PC-3 (cell line): ENCODE measurements at regions not wholly inside any gene's neighbourhood (a gene's known extent, or its start where the extent isn't known, plus 50 kb on each side); places are given as distances from the start of the nearest gene placed in this dataset.
A peak's percentile ranks its signal among the peaks of the same experiment; 100 is the strongest.

Source experiments
- ATAC-seq: fragments of 200-7000 bp; cut with Tn5 transposase; 2 replicates; pipeline ENCODE4 v1.9.1; 2020; ENCODE audit warnings: mild to moderate bottlenecking, moderate library complexity
- BruUV-seq: library from RNA; stranded (reverse); fragments of 400-500 nt; replicated peaks from 2 replicates; lab custom pipeline; 2021; lab: Mats Ljungman, UMichigan
- CTCF ChIA-PET: fragments of 300-600 bp; sonication (Branson Sonifier 250); formaldehyde crosslinking; loops from one replicate; lab custom pipeline; 2022; ENCODE audit warnings: antibody characterized with exemption; lab: Charles Lee
- POLR2A ChIA-PET: fragments of 300-600 bp; sonication (Branson Sonifier 250); formaldehyde crosslinking; loops from one replicate; lab custom pipeline; 2022; ENCODE audit warnings: antibody characterized with exemption; ENCODE audit not compliant: unreplicated experiment; lab: Charles Lee
- DNase-seq: peaks from one replicate; pipeline ENCODE4 v3.0.0-alpha.2; 2015
- H2AFZ ChIP-seq: fragments of 300-600 bp; sonication (generic); 2 replicates; pipeline ENCODE4 v1.6.0; 2016; ENCODE audit warnings: antibody characterized with exemption, low read length
- H3F3A ChIP-seq: fragments of 300-600 bp; sonication (generic); one replicate; pipeline ENCODE4 v1.6.0; 2017; ENCODE audit warnings: antibody characterized with exemption, low read length, control low read depth, mild to moderate bottlenecking; ENCODE audit not compliant: unreplicated experiment
- H3K27ac ChIP-seq: fragments of 300-600 bp; sonication (generic); 2 replicates; pipeline ENCODE4 v1.5.1; 2016; ENCODE audit warnings: mild to moderate bottlenecking, low read length
- H3K27me3 ChIP-seq: fragments of 300-600 bp; sonication (generic); 2 replicates; pipeline ENCODE4 v1.6.1; 2016; ENCODE audit warnings: low read length, mixed read lengths
- H3K36me3 ChIP-seq: fragments of 300-600 bp; sonication (generic); 2 replicates; pipeline ENCODE4 v1.6.1; 2016; ENCODE audit warnings: low read depth, mixed run types, low read length, mixed read lengths
- H3K4me1 ChIP-seq: fragments of 300-600 bp; sonication (generic); 2 replicates; pipeline ENCODE4 v1.5.1; 2016; ENCODE audit warnings: low read length; ENCODE audit not compliant: insufficient read depth
- H3K4me2 ChIP-seq: fragments of 300-600 bp; sonication (generic); 2 replicates; pipeline ENCODE4 v1.6.0; 2016; ENCODE audit warnings: low read length
- H3K4me3 ChIP-seq: fragments of 300-600 bp; sonication (generic); 2 replicates; pipeline ENCODE4 v1.5.1; 2016; ENCODE audit warnings: mild to moderate bottlenecking, low read length, mixed read lengths
- H3K79me2 ChIP-seq: fragments of 300-600 bp; sonication (generic); 2 replicates; pipeline ENCODE4 v1.6.1; 2017; ENCODE audit warnings: low read length, mixed read lengths
- H3K9ac ChIP-seq: fragments of 300-600 bp; sonication (generic); 2 replicates; pipeline ENCODE4 v1.6.0; 2016; ENCODE audit warnings: mild to moderate bottlenecking, low read length
- H3K9me2 ChIP-seq: fragments of 300-600 bp; sonication (generic); replicated peaks from 2 replicates; pipeline ENCODE4 v1.6.1; 2016; ENCODE audit warnings: mixed run types, low read length, mixed read lengths
- H3K9me3 ChIP-seq: fragments of 300-600 bp; sonication (generic); 2 replicates; pipeline ENCODE4 v1.6.1; 2016; ENCODE audit warnings: low read length, mixed read lengths
- H4K20me1 ChIP-seq: fragments of 300-600 bp; sonication (generic); 2 replicates; pipeline ENCODE4 v1.6.1; 2016; ENCODE audit warnings: low read length, mixed read lengths
- EZH2 ChIP-seq: fragments of 300-600 bp; sonication (generic); IDR thresholded peaks from one replicate; pipeline ENCODE4 v1.6.1; 2017; ENCODE audit warnings: antibody characterized with exemption, mild to moderate bottlenecking, low read length; ENCODE audit not compliant: unreplicated experiment
- EZH2phosphoT487 ChIP-seq: fragments of 300-600 bp; sonication (generic); IDR thresholded peaks from 2 replicates; pipeline ENCODE4 v1.6.1; 2018; ENCODE audit warnings: mild to moderate bottlenecking, antibody characterized with exemption, low read length, borderline replicate concordance
- intact Hi-C: fragments of 100-400 bp; cut with micrococcal nuclease; formaldehyde crosslinking; loops from 2 replicates; pipeline ENCODE4 v1.9.0; 2023
- TF ChIP-seq, protein P1 (sequence below): fragments of 300-600 bp; sonication (generic); conservative IDR thresholded peaks from 2 replicates; pipeline ENCODE4 v1.5.1; 2017; ENCODE audit warnings: antibody characterized with exemption, low read depth, mild to moderate bottlenecking, low read length

DNA sequence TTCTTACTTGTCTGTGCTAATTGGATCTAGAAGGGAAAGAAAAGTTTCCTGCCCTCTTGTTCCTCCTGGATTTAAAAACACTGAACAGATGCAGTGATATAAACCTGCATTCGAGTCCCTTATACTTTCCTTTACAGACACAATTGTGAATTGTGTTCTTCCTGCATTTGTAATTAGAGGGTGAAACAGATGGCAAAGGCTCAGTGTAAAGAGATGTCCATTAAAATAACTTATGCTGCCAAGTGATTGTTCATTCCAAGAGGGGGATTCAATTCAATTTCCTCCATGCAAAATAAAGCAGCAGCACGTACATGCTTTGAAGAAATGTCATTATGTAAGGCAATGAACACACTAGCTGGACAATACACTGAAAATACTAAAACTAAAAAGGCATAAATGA lies 248.3 kb upstream of the LRIG3 start:
- ATAC-seq (no peak), DNase-seq (no peak)
- ChIA-PET CTCF (no interaction called here), POLR2A (no interaction called here)
- H2AFZ ChIP-seq: no peak overlapping the region
- H3K36me3 ChIP-seq: no peaks in the 10 kb centered on the region
- H3K27ac ChIP-seq: no peak overlapping the region
- no peaks in the 10 kb centered on the region for H3K79me2 ChIP-seq
- no peak overlapping the region for H3K9ac ChIP-seq
- no peaks in the 10 kb centered on the region for H4K20me1 ChIP-seq
- no peaks in the 10 kb centered on the region for H3K9me2 ChIP-seq
- H3K4me3 ChIP-seq: no peak overlapping the region
- intact Hi-C loops: no loop called here
- H3K4me1 ChIP-seq: peaks cover 18% of the 10 kb centered on the region
- TF ChIP-seq, protein P1, sequence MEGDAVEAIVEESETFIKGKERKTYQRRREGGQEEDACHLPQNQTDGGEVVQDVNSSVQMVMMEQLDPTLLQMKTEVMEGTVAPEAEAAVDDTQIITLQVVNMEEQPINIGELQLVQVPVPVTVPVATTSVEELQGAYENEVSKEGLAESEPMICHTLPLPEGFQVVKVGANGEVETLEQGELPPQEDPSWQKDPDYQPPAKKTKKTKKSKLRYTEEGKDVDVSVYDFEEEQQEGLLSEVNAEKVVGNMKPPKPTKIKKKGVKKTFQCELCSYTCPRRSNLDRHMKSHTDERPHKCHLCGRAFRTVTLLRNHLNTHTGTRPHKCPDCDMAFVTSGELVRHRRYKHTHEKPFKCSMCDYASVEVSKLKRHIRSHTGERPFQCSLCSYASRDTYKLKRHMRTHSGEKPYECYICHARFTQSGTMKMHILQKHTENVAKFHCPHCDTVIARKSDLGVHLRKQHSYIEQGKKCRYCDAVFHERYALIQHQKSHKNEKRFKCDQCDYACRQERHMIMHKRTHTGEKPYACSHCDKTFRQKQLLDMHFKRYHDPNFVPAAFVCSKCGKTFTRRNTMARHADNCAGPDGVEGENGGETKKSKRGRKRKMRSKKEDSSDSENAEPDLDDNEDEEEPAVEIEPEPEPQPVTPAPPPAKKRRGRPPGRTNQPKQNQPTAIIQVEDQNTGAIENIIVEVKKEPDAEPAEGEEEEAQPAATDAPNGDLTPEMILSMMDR: no peak
- TF ChIP-seq EZH2phosphoT487 (no peak), EZH2 (no peak)
- no TSS peak for BruUV-seq
- no peaks in the 10 kb centered on the region for H3K9me3 ChIP-seq
- no peak overlapping the region for H3K4me2 ChIP-seq
- H3K27me3 ChIP-seq: no peaks in the 10 kb centered on the region
- no peaks in the 10 kb centered on the region for H3F3A ChIP-seq

DNA sequence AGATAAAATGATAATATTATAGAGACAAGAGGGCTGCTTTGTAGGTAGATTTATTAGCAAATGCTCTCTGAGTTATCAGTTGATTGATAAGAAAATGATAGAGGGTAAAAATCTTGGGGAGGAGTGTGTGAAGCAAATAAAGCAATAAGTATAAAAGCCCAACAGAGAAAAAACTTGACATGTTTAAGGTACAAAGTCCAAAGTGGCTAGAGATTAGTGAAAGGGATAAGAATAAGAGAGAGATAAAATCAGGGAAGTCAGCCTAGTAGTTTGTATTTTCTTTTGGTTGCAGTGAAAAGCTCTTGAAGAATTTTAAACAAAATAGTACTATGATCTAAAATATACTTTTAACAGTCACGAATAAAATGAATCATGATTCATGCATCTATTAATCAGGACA lies 246.2 kb upstream of the LRIG3 start:
- Histone ChIP-seq H3K27me3 (no peaks in the 10 kb centered on the region), H3K9me2 (no peaks in the 10 kb centered on the region), H3K4me2 (no peak overlapping the region), H3K4me1 (peaks cover 18% of the 10 kb centered on the region), H3K9ac (no peak overlapping the region), H3K4me3 (no peak overlapping the region), H3K9me3 (no peaks in the 10 kb centered on the region), H3K36me3 (no peaks in the 10 kb centered on the region), H3K79me2 (no peaks in the 10 kb centered on the region), H3K27ac (no peak overlapping the region), H2AFZ (no peak overlapping the region), H3F3A (no peaks in the 10 kb centered on the region), H4K20me1 (no peaks in the 10 kb centered on the region)
- ChIA-PET POLR2A (no interaction called here), CTCF (no interaction called here)
- intact Hi-C loops: no loop called here
- DNase-seq: no peak
- TF ChIP-seq, protein P1: no peak
- TF ChIP-seq EZH2phosphoT487: no peak
- no peak for TF ChIP-seq EZH2
- 0 out of 2 replicates have a peak, but pooled peaks have one; percentile 11 for ATAC-seq
- no TSS peak for BruUV-seq

GRCh38 chr12:59164991-59165718 lies 244.9 kb upstream of the LRIG3 start:
- Histone ChIP-seq H4K20me1 (no peaks in the 10 kb centered on the region), H2AFZ (peak overlapping the region; percentile 39), H3K9me2 (no peaks in the 10 kb centered on the region), H3F3A (no peaks in the 10 kb centered on the region), H3K36me3 (no peaks in the 10 kb centered on the region), H3K27me3 (no peaks in the 10 kb centered on the region), H3K9ac (no peak overlapping the region), H3K9me3 (no peaks in the 10 kb centered on the region), H3K79me2 (no peaks in the 10 kb centered on the region), H3K4me2 (peak overlapping the region; percentile 52), H3K27ac (no peak overlapping the region), H3K4me1 (peaks cover 18% of the 10 kb centered on the region), H3K4me3 (no peak overlapping the region)
- intact Hi-C loops: no loop called here
- ATAC-seq (peak; percentile 57), DNase-seq (peak; percentile 64)
- BruUV-seq: no TSS peak
- ChIA-PET CTCF (interaction anchor here (0.5 to 1.1 kb wide), 9 partner anchors 14 to 1182 kb away, joined by 3 to 12 read pairs (median 5); no protein-coding TSS in a partner anchor), POLR2A (interaction anchor here (0.6 kb wide), 3 partner anchors 107 to 1368 kb away, joined by 3 to 5 read pairs (median 3); no protein-coding TSS in a partner anchor)
- no peak for TF ChIP-seq EZH2phosphoT487
- no peak for TF ChIP-seq EZH2
- TF ChIP-seq, protein P1: peak; percentile 81
